Loucy (cell line): ENCODE measurements at regions not wholly inside any gene's neighbourhood (a gene's known extent, or its start where the extent isn't known, plus 50 kb on each side); places are given as distances from the start of the nearest gene placed in this dataset.

Experiments used
- H2AFZ ChIP-seq: fragments of 200-600 bp; sonication (generic); 2 replicates; pipeline ENCODE4 v1.6.0; 2016; ENCODE audit warnings: antibody characterized with exemption, mild to moderate bottlenecking, low read length, moderate library complexity
- H3F3A ChIP-seq: fragments of 200-600 bp; 2 replicates; pipeline ENCODE4 v1.6.0; 2016; ENCODE audit warnings: antibody characterized with exemption, low read depth, mild to moderate bottlenecking
- H3K27me3 ChIP-seq: fragments of 200-600 bp; sonication (generic); 2 replicates; pipeline ENCODE4 v1.6.1; 2014; ENCODE audit warnings: low read length, mild to moderate bottlenecking; ENCODE audit not compliant: insufficient read depth, poor library complexity, severe bottlenecking
- H3K36me3 ChIP-seq: fragments of 200-600 bp; sonication (generic); 2 replicates; pipeline ENCODE4 v1.6.1; 2016; ENCODE audit warnings: low read length; ENCODE audit not compliant: insufficient read depth
- H3K4me1 ChIP-seq: fragments of 200-600 bp; sonication (generic); 2 replicates; pipeline ENCODE4 v1.5.1; 2014; ENCODE audit warnings: low read length, mild to moderate bottlenecking; ENCODE audit not compliant: insufficient read depth, poor library complexity, severe bottlenecking
- H3K4me2 ChIP-seq: fragments of 200-600 bp; sonication (generic); 2 replicates; pipeline ENCODE4 v1.6.0; 2014; ENCODE audit warnings: antibody characterized with exemption, low read length, low read depth, mild to moderate bottlenecking; ENCODE audit not compliant: poor library complexity, severe bottlenecking
- H3K4me3 ChIP-seq: fragments of 200-600 bp; sonication (generic); 2 replicates; pipeline ENCODE4 v1.5.1; 2014; ENCODE audit warnings: low read length, mild to moderate bottlenecking, mixed read lengths; ENCODE audit not compliant: poor library complexity, severe bottlenecking
- H3K79me2 ChIP-seq: fragments of 200-600 bp; sonication (generic); 2 replicates; pipeline ENCODE4 v1.6.1; 2014; ENCODE audit warnings: low read length; ENCODE audit not compliant: insufficient read depth
- H3K9ac ChIP-seq: fragments of 200-600 bp; sonication (generic); 2 replicates; pipeline ENCODE4 v1.6.0; 2014; ENCODE audit warnings: mild to moderate bottlenecking, low read depth, low read length, moderate library complexity; ENCODE audit not compliant: poor library complexity, severe bottlenecking
- H3K9me2 ChIP-seq: fragments of 200-600 bp; sonication (generic); replicated peaks from 2 replicates; pipeline ENCODE4 v1.6.1; 2016; ENCODE audit warnings: low read depth, low read length, mixed read lengths
- H3K9me3 ChIP-seq: fragments of 200-600 bp; sonication (generic); 2 replicates; pipeline ENCODE4 v1.6.1; 2014; ENCODE audit warnings: mild to moderate bottlenecking, antibody characterized with exemption, low read length, low read depth; ENCODE audit not compliant: insufficient read depth
- H4K20me1 ChIP-seq: fragments of 200-600 bp; sonication (generic); 2 replicates; pipeline ENCODE4 v1.6.0; 2014; ENCODE audit warnings: antibody characterized with exemption, low read length, mild to moderate bottlenecking; ENCODE audit not compliant: insufficient read depth, poor library complexity, severe bottlenecking
- EZH2phosphoT487 ChIP-seq: fragments of 200-600 bp; IDR thresholded peaks from 2 replicates; pipeline ENCODE4 v1.6.1; 2018; ENCODE audit warnings: antibody characterized with exemption, mild to moderate bottlenecking, moderate library complexity, borderline replicate concordance
- TF ChIP-seq, protein P1 (sequence below): fragments of 200-600 bp; sonication (generic); conservative IDR thresholded peaks from 2 replicates; pipeline ENCODE4 v1.5.1; 2014; ENCODE audit warnings: mild to moderate bottlenecking, antibody characterized with exemption, low read length

DNA sequence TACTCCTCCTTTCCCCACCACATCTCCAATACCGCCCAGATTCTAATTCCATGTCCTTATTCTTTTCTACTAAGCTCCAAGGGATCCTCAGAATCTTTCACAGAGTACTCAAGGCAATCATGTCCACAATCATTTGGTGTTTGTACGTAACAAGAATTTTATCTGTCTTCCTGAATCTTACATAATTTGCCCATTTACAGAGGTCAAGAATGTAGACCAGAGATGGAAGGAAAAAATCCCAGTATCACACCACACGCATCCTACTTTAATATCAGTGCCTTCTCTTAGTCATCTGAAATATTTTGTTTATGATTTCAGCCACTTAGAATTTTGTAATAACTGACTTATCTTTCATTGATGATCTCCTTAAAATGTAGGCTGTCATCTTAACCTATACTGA is 366.0 kb upstream of the LRRC7 start:
- Histone ChIP-seq H3K9me3 (no peaks in the 10 kb centered on the region; the same call in 1 of the 2 replicates), H3K4me3 (no peak overlapping the region), H3K36me3 (no peaks in the 10 kb centered on the region), H3K79me2 (no peaks in the 10 kb centered on the region), H3K9me2 (no peaks in the 10 kb centered on the region), H2AFZ (no peak overlapping the region), H4K20me1 (no peaks in the 10 kb centered on the region), H3K4me2 (no peak overlapping the region), H3K9ac (no peak overlapping the region), H3K4me1 (no peaks in the 10 kb centered on the region), H3F3A (no peaks in the 10 kb centered on the region), H3K27me3 (no peaks in the 10 kb centered on the region)
- TF ChIP-seq EZH2phosphoT487: no peak

DNA sequence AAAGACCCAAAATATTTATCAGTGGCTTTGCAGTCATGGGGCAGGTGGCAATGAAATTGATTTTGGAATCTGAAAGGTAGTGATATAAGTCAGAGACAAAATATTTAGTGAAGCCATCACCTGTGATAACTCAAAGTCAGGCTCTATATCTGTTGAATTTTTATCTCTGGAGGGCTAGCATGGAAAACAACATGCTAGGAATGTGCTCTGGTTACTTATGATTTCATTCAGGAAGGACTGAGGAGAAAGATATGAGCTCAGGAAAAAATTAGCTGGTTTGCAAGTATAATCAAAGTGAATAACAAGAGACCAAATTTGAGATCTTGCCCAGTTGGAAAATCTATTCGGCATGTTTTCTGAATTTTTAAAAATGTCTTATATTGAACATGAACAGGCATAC is 364.6 kb upstream of the LRRC7 start:
- Histone ChIP-seq H3K4me1 (no peaks in the 10 kb centered on the region), H3K27me3 (no peaks in the 10 kb centered on the region), H3F3A (no peaks in the 10 kb centered on the region), H3K9ac (no peak overlapping the region), H3K36me3 (no peaks in the 10 kb centered on the region), H3K9me3 (no peaks in the 10 kb centered on the region; the same call in 1 of the 2 replicates), H3K4me2 (no peak overlapping the region), H2AFZ (no peak overlapping the region), H3K4me3 (no peak overlapping the region), H4K20me1 (no peaks in the 10 kb centered on the region), H3K79me2 (no peaks in the 10 kb centered on the region), H3K9me2 (no peaks in the 10 kb centered on the region)
- TF ChIP-seq EZH2phosphoT487: no peak
- TF ChIP-seq, protein P1, sequence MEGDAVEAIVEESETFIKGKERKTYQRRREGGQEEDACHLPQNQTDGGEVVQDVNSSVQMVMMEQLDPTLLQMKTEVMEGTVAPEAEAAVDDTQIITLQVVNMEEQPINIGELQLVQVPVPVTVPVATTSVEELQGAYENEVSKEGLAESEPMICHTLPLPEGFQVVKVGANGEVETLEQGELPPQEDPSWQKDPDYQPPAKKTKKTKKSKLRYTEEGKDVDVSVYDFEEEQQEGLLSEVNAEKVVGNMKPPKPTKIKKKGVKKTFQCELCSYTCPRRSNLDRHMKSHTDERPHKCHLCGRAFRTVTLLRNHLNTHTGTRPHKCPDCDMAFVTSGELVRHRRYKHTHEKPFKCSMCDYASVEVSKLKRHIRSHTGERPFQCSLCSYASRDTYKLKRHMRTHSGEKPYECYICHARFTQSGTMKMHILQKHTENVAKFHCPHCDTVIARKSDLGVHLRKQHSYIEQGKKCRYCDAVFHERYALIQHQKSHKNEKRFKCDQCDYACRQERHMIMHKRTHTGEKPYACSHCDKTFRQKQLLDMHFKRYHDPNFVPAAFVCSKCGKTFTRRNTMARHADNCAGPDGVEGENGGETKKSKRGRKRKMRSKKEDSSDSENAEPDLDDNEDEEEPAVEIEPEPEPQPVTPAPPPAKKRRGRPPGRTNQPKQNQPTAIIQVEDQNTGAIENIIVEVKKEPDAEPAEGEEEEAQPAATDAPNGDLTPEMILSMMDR: no peak

DNA sequence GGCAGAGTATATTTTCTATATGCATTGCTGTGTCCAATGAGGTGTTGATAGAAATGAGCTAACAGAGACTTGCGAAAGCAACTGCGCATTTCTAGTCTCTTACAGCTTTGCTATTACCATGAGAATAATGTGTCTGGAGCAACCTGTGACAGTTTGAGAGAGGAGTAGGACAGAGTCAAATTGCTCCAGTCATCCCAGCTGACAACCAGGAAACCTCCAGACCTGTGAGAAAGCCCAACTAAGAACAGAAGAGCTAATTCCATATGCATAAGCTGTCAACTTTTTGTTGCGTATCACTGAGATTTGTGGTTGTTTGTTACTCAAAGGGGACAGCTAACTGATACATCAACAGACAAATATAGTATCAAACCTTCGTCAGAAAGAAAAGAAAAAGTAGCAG is 354.1 kb upstream of the LRRC7 start:
- Histone ChIP-seq H3K9ac (no peak overlapping the region), H3K4me1 (no peaks in the 10 kb centered on the region), H3K9me3 (no peaks in the 10 kb centered on the region), H3K4me2 (no peak overlapping the region), H4K20me1 (no peaks in the 10 kb centered on the region), H3F3A (no peaks in the 10 kb centered on the region), H2AFZ (no peak overlapping the region), H3K79me2 (no peaks in the 10 kb centered on the region), H3K27me3 (no peaks in the 10 kb centered on the region), H3K36me3 (no peaks in the 10 kb centered on the region), H3K4me3 (no peak overlapping the region), H3K9me2 (no peaks in the 10 kb centered on the region)
- TF ChIP-seq, protein P1: no peak
- no peak for TF ChIP-seq EZH2phosphoT487

DNA sequence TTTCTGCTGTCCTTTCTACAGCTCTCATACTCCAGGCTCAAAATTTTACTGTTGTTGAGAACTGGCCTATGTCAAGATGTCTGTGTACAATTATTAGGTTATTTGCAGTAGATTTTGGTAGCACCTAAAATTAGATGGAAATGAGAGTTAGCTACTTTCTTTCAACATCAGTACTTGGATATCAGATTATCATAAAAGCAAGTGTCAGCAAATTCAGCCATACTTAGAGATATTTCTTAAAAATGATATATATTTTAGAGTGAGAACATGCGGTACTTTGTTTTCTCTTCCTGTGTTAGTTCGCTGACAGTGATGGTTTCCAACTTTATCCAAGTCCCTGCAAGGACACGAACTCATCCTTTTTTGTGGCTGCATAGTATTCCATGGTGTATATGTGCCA is 351.8 kb upstream of the LRRC7 start:
- no peaks in the 10 kb centered on the region for H3K4me1 ChIP-seq
- H3K27me3 ChIP-seq: no peaks in the 10 kb centered on the region
- no peak overlapping the region for H3K4me3 ChIP-seq
- H3K9ac ChIP-seq: no peak overlapping the region
- no peaks in the 10 kb centered on the region for H3K9me2 ChIP-seq
- no peak overlapping the region for H2AFZ ChIP-seq
- no peaks in the 10 kb centered on the region for H3K79me2 ChIP-seq
- no peaks in the 10 kb centered on the region for H3K9me3 ChIP-seq
- no peak overlapping the region for H3K4me2 ChIP-seq
- H3F3A ChIP-seq: no peaks in the 10 kb centered on the region
- no peaks in the 10 kb centered on the region for H3K36me3 ChIP-seq
- TF ChIP-seq, protein P1: no peak
- TF ChIP-seq EZH2phosphoT487: no peak
- no peaks in the 10 kb centered on the region for H4K20me1 ChIP-seq
